ENCODE measurements at regions not wholly inside any gene's neighbourhood (a gene's known extent, or its start where the extent isn't known, plus 50 kb on each side); places are given as distances from the start of the nearest gene placed in this dataset.

DNA sequence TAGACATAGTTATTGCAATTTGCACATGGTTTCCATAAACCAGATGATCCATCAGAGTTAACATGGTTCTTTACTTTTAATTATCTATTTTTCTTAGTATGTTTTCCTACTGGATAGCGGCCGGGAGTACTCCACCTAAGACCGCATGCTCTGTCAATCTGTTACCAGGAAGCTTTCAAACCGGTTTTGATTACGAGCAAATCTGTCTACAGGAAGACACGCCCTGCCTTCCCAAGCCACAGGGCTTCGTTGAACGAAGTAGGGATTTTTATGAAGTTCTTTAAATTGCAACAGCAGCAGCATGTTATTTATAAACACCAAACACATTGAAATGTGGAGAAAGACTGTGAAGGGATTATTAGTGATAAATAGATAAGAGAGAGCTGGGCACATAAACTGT lies 283.3 kb upstream of the ROBO2 start:
- TF ChIP-seq, protein P1, sequence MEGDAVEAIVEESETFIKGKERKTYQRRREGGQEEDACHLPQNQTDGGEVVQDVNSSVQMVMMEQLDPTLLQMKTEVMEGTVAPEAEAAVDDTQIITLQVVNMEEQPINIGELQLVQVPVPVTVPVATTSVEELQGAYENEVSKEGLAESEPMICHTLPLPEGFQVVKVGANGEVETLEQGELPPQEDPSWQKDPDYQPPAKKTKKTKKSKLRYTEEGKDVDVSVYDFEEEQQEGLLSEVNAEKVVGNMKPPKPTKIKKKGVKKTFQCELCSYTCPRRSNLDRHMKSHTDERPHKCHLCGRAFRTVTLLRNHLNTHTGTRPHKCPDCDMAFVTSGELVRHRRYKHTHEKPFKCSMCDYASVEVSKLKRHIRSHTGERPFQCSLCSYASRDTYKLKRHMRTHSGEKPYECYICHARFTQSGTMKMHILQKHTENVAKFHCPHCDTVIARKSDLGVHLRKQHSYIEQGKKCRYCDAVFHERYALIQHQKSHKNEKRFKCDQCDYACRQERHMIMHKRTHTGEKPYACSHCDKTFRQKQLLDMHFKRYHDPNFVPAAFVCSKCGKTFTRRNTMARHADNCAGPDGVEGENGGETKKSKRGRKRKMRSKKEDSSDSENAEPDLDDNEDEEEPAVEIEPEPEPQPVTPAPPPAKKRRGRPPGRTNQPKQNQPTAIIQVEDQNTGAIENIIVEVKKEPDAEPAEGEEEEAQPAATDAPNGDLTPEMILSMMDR (IDR thresholded peaks at IDR 0.05): no peak
- TF ChIP-seq POLR2AphosphoS5 (IDR thresholded peaks at IDR 0.05): no peak

All from breast epithelium (tissue), 3 donors.